Suprapubic skin (tissue), 3 donors: ENCODE measurements at regions not wholly inside any gene's neighbourhood (a gene's known extent, or its start where the extent isn't known, plus 50 kb on each side); places are given as distances from the start of the nearest gene placed in this dataset.
"Not testable (repeated sequence)": the region's sequence is repeated elsewhere in the genome, so short reads cannot be mapped to it uniquely, and the experiment has no call there.

Source experiments
- POLR2A ChIP-seq, 2 donors: fragments of 450-650 bp; IDR thresholded peaks; one replicate each; pipeline ENCODE4 v1.6.1; 2017; ENCODE audit warnings: antibody characterized with exemption in 2 of 2, mild to moderate bottlenecking in 2 of 2, moderate library complexity in 2 of 2
- TF ChIP-seq, protein P1 (sequence below), 2 donors: fragments of 200-600 bp in 1 of 2; fragments of 450-650 bp in 1 of 2; sonication (generic) in 1 of 2; IDR thresholded peaks; one replicate each; pipeline ENCODE4 v1.5.1; 2016 to 2019; ENCODE audit warnings: antibody characterized with exemption in 2 of 2, mild to moderate bottlenecking in 1 of 2, moderate library complexity in 1 of 2

GRCh38 chr10:6794841-6795240, 214.8 kb upstream of the PRKCQ start:
- TF ChIP-seq, protein P1, sequence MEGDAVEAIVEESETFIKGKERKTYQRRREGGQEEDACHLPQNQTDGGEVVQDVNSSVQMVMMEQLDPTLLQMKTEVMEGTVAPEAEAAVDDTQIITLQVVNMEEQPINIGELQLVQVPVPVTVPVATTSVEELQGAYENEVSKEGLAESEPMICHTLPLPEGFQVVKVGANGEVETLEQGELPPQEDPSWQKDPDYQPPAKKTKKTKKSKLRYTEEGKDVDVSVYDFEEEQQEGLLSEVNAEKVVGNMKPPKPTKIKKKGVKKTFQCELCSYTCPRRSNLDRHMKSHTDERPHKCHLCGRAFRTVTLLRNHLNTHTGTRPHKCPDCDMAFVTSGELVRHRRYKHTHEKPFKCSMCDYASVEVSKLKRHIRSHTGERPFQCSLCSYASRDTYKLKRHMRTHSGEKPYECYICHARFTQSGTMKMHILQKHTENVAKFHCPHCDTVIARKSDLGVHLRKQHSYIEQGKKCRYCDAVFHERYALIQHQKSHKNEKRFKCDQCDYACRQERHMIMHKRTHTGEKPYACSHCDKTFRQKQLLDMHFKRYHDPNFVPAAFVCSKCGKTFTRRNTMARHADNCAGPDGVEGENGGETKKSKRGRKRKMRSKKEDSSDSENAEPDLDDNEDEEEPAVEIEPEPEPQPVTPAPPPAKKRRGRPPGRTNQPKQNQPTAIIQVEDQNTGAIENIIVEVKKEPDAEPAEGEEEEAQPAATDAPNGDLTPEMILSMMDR (IDR thresholded peaks at IDR 0.05), result not testable (repeated sequence)
- not testable (repeated sequence) for TF ChIP-seq POLR2A (IDR thresholded peaks at IDR 0.05)
